Limb (tissue), 2 donors: ENCODE measurements at regions not wholly inside any gene's neighbourhood (a gene's known extent, or its start where the extent isn't known, plus 50 kb on each side); places are given as distances from the start of the nearest gene placed in this dataset.
"Not testable (repeated sequence)": the region's sequence is repeated elsewhere in the genome, so short reads cannot be mapped to it uniquely, and the experiment has no call there.

Source experiments
- DNase-seq, 2 donors: peaks; one replicate each; pipeline ENCODE4 v3.0.0-alpha.2; 2016; ENCODE audit errors: extremely low spot score in 2 of 2

DNA sequence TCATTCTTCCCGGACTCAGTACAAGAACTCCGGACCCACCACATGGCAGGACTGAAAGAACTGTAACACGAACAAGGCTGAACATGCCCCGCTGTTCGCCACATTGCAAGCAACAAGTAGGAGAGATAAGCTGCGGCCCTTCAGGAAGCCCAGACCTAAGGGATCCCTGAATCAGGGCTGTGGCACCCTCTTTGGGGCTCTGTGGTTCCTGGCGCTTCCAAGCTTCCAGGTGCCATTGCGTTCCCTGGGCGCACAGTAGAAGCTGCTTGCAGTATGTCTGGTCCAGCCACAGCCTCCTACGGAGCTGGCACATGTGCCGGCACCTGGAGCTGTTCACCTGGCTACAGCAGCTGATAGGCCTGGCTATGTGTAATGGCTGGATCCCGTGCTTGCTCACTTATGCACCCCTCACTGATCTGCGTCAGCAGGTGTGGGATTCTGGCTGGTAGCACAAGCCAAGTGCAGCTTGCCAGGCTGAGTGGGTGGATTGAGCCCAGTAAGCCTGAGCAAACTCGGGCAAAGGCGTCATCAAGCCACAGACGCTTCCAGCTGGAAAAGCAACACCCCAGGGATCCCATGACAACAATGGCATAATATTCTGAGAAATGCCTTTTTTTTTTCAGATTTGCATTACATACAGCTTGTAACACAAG is 748.6 kb upstream of the GBE1 start:
- no peak for DNase-seq

- DNase-seq = no peak
Observed at GRCh38 chr3:82509106-82509842, 747.8 kb upstream of the GBE1 start.

- no peak for DNase-seq
Observed at GRCh38 chr3:82506204-82506603, 744.8 kb upstream of the GBE1 start.

DNA sequence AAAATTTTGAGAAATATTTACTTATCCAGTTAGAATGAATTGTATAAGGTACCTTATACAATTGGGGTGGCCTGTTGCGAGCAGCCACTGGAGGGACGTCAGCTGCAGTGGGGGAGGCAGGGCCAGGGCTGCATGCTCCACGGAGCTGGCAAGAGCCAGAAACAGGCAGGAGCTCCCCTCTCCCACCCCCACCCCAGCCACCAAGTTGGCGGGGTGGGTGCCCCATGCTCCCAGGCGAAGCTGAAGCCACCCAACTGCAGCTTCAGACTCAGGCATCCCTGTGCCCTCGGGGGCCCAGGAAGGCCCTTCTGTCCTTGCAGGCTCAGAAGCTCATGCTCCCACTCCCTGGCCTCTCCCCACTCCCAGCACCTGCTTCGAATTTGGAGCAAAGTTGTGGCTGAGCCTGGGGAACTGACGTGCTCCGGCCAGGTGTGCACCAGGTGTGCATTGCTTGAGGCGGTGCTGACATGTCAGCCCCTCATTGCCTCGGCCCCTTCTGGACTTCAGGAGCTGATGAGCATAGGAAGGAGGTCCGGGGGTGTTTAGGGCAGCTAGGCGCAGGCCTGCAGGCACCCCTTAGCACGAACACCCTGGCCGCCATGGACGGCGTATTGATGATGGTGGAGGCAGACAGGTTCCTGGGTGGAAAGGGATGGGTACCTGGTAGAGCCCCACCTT is 743.8 kb upstream of the GBE1 start:
- DNase-seq = no peak

GRCh38 chr3:82498186-82498585 is 736.7 kb upstream of the GBE1 start:
- DNase-seq = no peak

- DNase-seq = no peak
Observed at GRCh38 chr3:82496890-82497560, 735.6 kb upstream of the GBE1 start.

DNA sequence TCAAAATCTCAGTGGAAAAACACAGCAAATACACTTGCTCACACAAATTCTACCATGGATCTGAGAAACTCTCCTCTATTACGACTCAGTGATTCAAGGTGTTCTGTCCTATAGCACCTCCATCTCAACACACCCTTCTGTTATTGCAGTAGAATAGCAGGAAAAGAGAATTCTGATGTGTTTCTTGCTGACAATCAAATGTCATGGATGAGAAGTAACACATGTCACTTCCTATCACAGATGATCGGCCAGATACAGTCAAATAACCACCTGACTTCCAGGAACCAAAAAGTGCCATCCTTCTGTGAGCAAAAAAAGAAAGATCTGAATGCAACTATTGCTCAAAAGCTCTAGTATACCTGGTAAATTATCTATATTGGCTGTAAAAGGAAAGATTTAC is 734.2 kb upstream of the GBE1 start:
- DNase-seq = no peak

- no peak for DNase-seq
Observed at GRCh38 chr3:82494977-82495489, 733.6 kb upstream of the GBE1 start.

- DNase-seq = no peak
Observed at GRCh38 chr3:82493858-82494257, 732.4 kb upstream of the GBE1 start.

DNA sequence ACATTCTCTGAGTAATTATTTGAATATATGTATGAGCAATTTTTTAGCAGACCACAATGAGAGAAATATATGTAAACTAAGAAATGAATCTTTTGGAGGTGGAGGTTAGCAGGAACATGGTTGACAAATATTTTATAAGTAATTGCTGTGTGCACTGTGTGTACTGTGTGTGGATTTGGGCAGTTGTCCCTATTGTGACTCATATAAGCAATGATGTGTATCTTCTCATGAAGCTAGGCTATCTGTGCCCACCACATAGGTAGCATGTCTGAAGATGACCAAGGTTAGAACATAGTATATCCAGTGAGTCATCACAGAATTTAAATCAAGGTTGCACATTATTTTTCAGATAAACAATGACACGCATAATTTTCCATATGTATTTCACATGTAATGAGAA is 713.9 kb upstream of the GBE1 start:
- DNase-seq = no peak

GRCh38 chr3:82474711-82475110 is 713.3 kb upstream of the GBE1 start:
- DNase-seq = no peak

DNA sequence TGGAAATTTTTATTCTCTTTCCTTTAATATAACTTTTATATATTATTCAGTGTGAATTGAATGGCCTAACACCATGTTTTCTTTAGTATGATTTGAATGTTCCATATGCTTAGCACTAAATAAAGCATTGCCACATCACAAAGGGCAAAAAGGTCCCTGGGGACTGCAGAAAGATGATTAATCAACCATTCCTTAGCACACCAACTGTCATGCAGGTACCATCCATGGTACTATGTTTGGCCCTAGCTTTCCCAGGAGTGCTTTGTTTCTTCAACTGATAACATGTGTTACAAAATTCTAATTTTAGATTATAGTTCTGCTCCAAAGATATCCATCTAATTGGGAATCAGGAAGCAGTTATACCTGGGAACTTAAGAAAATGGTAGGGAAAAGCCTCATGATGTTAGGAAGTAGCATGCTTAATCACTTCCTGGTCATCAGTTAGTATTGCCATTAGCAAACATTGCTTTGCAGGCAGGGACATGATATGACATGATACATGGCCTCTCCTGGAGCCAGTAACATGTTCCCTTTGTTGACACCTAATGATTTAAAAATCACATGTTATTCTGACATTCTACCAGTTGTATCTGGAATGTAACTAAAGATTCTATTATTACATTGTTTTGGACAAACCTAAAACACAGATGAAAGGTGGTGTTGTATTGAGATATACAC is 712.6 kb upstream of the GBE1 start:
- no peak for DNase-seq

GRCh38 chr3:82467051-82467450 is 705.6 kb upstream of the GBE1 start:
- no peak for DNase-seq

DNA sequence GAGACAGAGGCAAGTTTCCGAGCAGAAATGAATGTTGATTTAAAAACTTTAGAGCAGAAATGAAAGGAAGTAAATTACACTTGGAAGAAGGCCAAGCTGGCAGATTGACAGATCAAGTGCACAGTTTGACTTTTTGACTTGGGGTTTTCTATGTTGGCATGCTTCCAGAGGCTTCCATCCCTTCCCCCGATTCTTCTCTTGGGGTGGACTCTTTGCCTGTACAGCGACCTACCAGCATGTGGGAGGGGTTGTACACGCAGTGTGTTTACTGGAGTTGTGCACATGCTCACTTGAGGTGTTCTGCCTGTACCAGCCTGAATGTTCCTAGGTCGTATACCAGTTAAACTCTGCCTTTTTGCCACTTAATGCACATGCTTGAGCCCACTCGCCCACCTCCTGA is 701.5 kb upstream of the GBE1 start:
- no peak for DNase-seq

DNA sequence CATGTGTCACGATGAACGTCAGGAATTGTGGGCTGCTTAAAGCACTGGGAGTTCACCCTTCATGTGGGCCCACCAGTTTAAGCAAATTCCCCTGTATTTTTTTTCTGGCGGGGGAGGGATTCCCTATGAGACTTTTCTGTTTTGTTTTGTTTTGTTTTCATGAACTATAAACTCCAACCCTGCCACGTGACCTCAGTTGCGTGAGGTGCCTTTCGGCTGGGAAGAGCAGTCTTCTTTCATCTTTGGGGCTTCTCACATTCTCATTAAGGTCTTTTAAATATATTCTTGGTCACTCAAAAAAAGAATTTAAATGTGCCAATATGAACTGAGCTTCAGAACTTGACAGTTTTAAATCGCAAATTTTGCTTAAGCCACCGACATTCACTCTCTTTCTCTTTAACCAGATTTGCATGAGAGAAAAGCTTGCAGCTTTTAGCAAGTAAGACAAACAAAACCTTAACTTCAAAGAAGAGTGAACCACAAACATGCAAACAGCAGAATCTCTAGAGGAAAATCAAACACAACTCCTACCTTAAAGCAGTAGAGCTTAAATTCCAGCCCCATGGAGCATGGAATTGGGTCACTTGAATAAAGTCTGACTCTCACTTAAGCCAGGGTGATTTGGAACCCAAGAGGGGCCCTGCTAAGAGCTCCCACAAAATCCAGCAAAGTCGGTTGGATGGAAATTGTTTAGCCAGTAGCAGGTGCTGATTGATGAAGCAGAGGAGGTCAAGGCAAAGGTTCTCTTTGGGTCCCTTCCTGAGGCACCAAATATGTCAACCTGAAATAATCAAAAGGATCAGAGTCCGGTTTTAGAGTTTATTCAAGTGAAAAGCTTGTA is 699.8 kb upstream of the GBE1 start:
- no peak for DNase-seq

DNA sequence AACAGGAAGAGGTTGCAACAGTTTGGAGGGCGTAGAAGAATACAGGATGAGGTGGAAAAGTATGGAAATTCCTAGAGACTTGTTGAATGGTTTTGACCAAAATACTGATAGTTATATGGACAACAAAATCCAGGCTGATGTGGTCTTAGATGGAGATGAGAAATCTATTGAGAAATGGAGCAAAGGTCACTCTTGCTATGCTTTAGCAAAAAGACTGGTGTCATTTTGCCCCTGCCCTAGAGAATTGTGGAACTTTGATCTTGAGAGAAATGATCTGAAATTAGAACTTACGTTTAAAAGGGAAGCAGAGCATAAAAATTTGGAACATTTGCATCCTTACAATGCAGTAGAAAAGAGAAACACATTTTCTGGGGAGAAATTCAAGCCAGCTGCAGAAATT is 686.9 kb upstream of the GBE1 start:
- DNase-seq = no peak

- DNase-seq = not testable (repeated sequence)
Observed at GRCh38 chr3:82428821-82429220, 667.4 kb upstream of the GBE1 start.

DNA sequence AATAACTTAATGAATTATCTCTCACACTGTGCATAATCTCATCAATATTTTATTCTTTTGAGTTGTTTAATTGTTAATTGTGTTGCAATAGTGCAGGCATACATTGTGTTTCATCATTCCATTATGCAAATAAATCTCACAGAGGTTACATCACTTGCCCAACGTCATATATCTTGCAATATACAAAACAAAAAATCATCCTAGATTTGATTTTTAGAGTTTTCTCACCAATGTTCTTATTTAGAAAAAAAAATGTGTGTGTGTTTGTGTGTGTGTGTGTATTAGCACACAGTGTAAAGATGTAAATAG is 662.5 kb upstream of the GBE1 start:
- no peak for DNase-seq

DNA sequence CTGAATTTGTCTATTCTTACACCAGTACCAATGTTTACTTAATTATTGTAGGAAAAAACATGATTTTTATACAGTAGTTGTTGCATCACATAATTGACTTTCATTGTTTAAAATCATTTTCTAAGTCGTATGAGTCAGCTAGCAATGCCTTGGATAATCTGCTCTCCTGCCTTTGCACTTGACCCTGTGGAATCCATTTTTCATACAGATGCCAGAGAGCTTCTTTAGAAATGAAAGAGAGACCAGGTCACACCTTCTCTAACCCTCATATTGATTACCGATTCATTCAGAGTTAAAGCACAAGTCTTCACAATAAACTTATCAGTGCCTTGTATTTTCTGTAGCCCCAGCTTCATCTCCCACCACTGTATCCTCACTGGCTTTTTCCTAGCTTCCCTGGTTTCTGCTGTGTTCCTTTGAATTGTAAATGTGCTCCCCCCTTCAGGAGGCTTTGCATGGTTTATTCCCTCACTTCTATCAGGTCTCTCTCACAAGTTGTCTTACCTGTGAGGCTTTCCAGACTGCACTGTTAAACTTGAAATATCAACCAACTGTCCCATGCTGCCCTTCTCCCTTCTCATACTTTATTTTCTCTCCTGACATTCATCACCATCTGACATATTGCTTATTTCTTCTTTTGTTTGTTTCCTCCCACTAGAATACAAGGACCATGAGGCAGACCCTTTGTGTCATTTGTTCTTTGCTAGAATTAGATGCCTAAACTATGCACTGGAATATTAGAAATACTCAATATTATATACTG is 662.0 kb upstream of the GBE1 start:
- DNase-seq = no peak

GRCh38 chr3:82416830-82417229 is 655.4 kb upstream of the GBE1 start:
- DNase-seq = no peak
